ENCODE measurements at regions not wholly inside any gene's neighbourhood (a gene's known extent, or its start where the extent isn't known, plus 50 kb on each side); places are given as distances from the start of the nearest gene placed in this dataset.

- H3K23ac ChIP-seq (ENCODE audit: low read depth, low read length, poor library complexity), result no peak overlapping the region
- no peaks in the 10 kb centered on the region for H3K27me3 ChIP-seq (ENCODE audit: control insufficient read depth in 3 of 3, insufficient read depth in 3 of 3, low read depth in 1 of 3, low read length in 3 of 3)
- H2BK15ac ChIP-seq (ENCODE audit: low read length), result no peak overlapping the region
- H3K79me1 ChIP-seq (ENCODE audit: low read depth, low read length), result no peaks in the 10 kb centered on the region
- no peaks in the 10 kb centered on the region for H3K9me3 ChIP-seq (replicated peaks in 1 of 2; ENCODE audit: control insufficient read depth in 2 of 2, insufficient read depth in 1 of 2, low read depth in 1 of 2, low read length in 2 of 2)
- no peak overlapping the region for H2BK120ac ChIP-seq (ENCODE audit: low read depth, low read length)
- H3K4ac ChIP-seq (ENCODE audit: low read length), result no peak overlapping the region
- H3K4me1 ChIP-seq (ENCODE audit: control insufficient read depth in 2 of 2, insufficient read depth in 1 of 2, low read depth in 1 of 2, low read length in 2 of 2), result peaks cover 0 to 4% of the 10 kb centered on the region in 2 donors
- no peak overlapping the region for H2AFZ ChIP-seq (ENCODE audit: low read length)
- no peak overlapping the region for H2AK5ac ChIP-seq (ENCODE audit: low read depth, low read length)
- no peak overlapping the region for H3K18ac ChIP-seq (ENCODE audit: low read length)
- no peak overlapping the region for H4K8ac ChIP-seq (ENCODE audit: low read depth, low read length)
- no peak overlapping the region for H2BK5ac ChIP-seq (ENCODE audit: low read length)
- H3K4me2 ChIP-seq (ENCODE audit: insufficient read depth, low read length, poor library complexity, severe bottlenecking), result no peak overlapping the region
- no peak overlapping the region for H2BK12ac ChIP-seq (ENCODE audit: low read length)
- no peak overlapping the region for H3K14ac ChIP-seq (ENCODE audit: low read length)
- WGBS, 2 donors (ENCODE audit: extremely low coverage in 2 of 2, insufficient read length in 2 of 2, insufficient replicate concordance in 1 of 2), result no CpG with 5 or more reads among the region's 3 CpGs
- no peak overlapping the region for H3K4me3 ChIP-seq (ENCODE audit: low read length in 2 of 2)
- H3K9ac ChIP-seq (ENCODE audit: low read depth, low read length, poor library complexity), result no peak overlapping the region
- no peak overlapping the region for H3K27ac ChIP-seq (replicated peaks; ENCODE audit: low read length)
- DNase-seq (ENCODE audit: low spot score), result no peak
- no peak overlapping the region for H4K91ac ChIP-seq (ENCODE audit: low read depth, low read length, poor library complexity)
- no peaks in the 10 kb centered on the region for H3K36me3 ChIP-seq (replicated peaks in 1 of 2; ENCODE audit: control insufficient read depth in 2 of 2, insufficient read depth in 2 of 2, low read length in 2 of 2)
Measured at GRCh38 chr4:155073852-155074251, 134.6 kb upstream of the NPY2R start.

GRCh38 chr4:155076256-155076785 is 132.1 kb upstream of the NPY2R start:
- no peak overlapping the region for H3K14ac ChIP-seq (ENCODE audit: low read length)
- H2AK5ac ChIP-seq (ENCODE audit: low read depth, low read length), result no peak overlapping the region
- no peak overlapping the region for H2BK12ac ChIP-seq (ENCODE audit: low read length)
- no peaks in the 10 kb centered on the region for H3K79me1 ChIP-seq (ENCODE audit: low read depth, low read length)
- H3K23ac ChIP-seq (ENCODE audit: low read depth, low read length, poor library complexity), result no peak overlapping the region
- no peak for DNase-seq (ENCODE audit: low spot score)
- H2BK5ac ChIP-seq (ENCODE audit: low read length), result no peak overlapping the region
- H3K27ac ChIP-seq (replicated peaks; ENCODE audit: low read length), result no peak overlapping the region
- H2AFZ ChIP-seq (ENCODE audit: low read length), result no peak overlapping the region
- no peak overlapping the region for H3K4ac ChIP-seq (ENCODE audit: low read length)
- H4K91ac ChIP-seq (ENCODE audit: low read depth, low read length, poor library complexity), result no peak overlapping the region
- H3K4me1 ChIP-seq (ENCODE audit: control insufficient read depth in 2 of 2, insufficient read depth in 1 of 2, low read depth in 1 of 2, low read length in 2 of 2), result peaks cover 4% of the 10 kb centered on the region in 2 donors
- no peak overlapping the region for H4K8ac ChIP-seq (ENCODE audit: low read depth, low read length)
- H2BK15ac ChIP-seq (ENCODE audit: low read length), result no peak overlapping the region
- no peaks in the 10 kb centered on the region for H3K27me3 ChIP-seq (ENCODE audit: control insufficient read depth in 3 of 3, insufficient read depth in 3 of 3, low read depth in 1 of 3, low read length in 3 of 3)
- WGBS, 2 donors (ENCODE audit: extremely low coverage in 2 of 2, insufficient read length in 2 of 2, insufficient replicate concordance in 1 of 2), result no CpG with 5 or more reads among the region's 3 CpGs
- no peaks in the 10 kb centered on the region for H3K9me3 ChIP-seq (replicated peaks in 1 of 2; ENCODE audit: control insufficient read depth in 2 of 2, insufficient read depth in 1 of 2, low read depth in 1 of 2, low read length in 2 of 2)
- no peaks in the 10 kb centered on the region for H3K36me3 ChIP-seq (replicated peaks in 1 of 2; ENCODE audit: control insufficient read depth in 2 of 2, insufficient read depth in 2 of 2, low read length in 2 of 2)
- no peak overlapping the region for H3K18ac ChIP-seq (ENCODE audit: low read length)
- no peak overlapping the region for H2BK120ac ChIP-seq (ENCODE audit: low read depth, low read length)
- H3K4me2 ChIP-seq (ENCODE audit: insufficient read depth, low read length, poor library complexity, severe bottlenecking), result no peak overlapping the region
- no peak overlapping the region for H3K9ac ChIP-seq (ENCODE audit: low read depth, low read length, poor library complexity)
- H3K4me3 ChIP-seq (ENCODE audit: low read length in 2 of 2), result no peak overlapping the region

- DNase-seq (ENCODE audit: low spot score), result no peak
- no peak overlapping the region for H2BK15ac ChIP-seq (ENCODE audit: low read length)
- no peak overlapping the region for H2AFZ ChIP-seq (ENCODE audit: low read length)
- H3K27me3 ChIP-seq (ENCODE audit: control insufficient read depth in 3 of 3, insufficient read depth in 3 of 3, low read depth in 1 of 3, low read length in 3 of 3), result no peaks in the 10 kb centered on the region
- no peak overlapping the region for H3K27ac ChIP-seq (replicated peaks; ENCODE audit: low read length)
- H3K9me3 ChIP-seq (replicated peaks in 1 of 2; ENCODE audit: control insufficient read depth in 2 of 2, insufficient read depth in 1 of 2, low read depth in 1 of 2, low read length in 2 of 2), result no peaks in the 10 kb centered on the region
- no peak overlapping the region for H2BK120ac ChIP-seq (ENCODE audit: low read depth, low read length)
- no peak overlapping the region for H3K4me2 ChIP-seq (ENCODE audit: insufficient read depth, low read length, poor library complexity, severe bottlenecking)
- H3K4me1 ChIP-seq (ENCODE audit: control insufficient read depth in 2 of 2, insufficient read depth in 1 of 2, low read depth in 1 of 2, low read length in 2 of 2), result peaks cover 4% of the 10 kb centered on the region in 2 donors
- no peak overlapping the region for H3K14ac ChIP-seq (ENCODE audit: low read length)
- no peak overlapping the region for H4K8ac ChIP-seq (ENCODE audit: low read depth, low read length)
- no peak overlapping the region for H2AK5ac ChIP-seq (ENCODE audit: low read depth, low read length)
- H2BK5ac ChIP-seq (ENCODE audit: low read length), result no peak overlapping the region
- H4K91ac ChIP-seq (ENCODE audit: low read depth, low read length, poor library complexity), result no peak overlapping the region
- H3K4ac ChIP-seq (ENCODE audit: low read length), result no peak overlapping the region
- H2BK12ac ChIP-seq (ENCODE audit: low read length), result no peak overlapping the region
- H3K9ac ChIP-seq (ENCODE audit: low read depth, low read length, poor library complexity), result no peak overlapping the region
- H3K18ac ChIP-seq (ENCODE audit: low read length), result no peak overlapping the region
- no peaks in the 10 kb centered on the region for H3K79me1 ChIP-seq (ENCODE audit: low read depth, low read length)
- no peak overlapping the region for H3K4me3 ChIP-seq (ENCODE audit: low read length in 2 of 2)
- no peaks in the 10 kb centered on the region for H3K36me3 ChIP-seq (replicated peaks in 1 of 2; ENCODE audit: control insufficient read depth in 2 of 2, insufficient read depth in 2 of 2, low read length in 2 of 2)
- H3K23ac ChIP-seq (ENCODE audit: low read depth, low read length, poor library complexity), result no peak overlapping the region
- no CpG with 5 or more reads among the region's 2 CpGs for WGBS, 2 donors (ENCODE audit: extremely low coverage in 2 of 2, insufficient read length in 2 of 2, insufficient replicate concordance in 1 of 2)
Measured at GRCh38 chr4:155077452-155078229, 130.8 kb upstream of the NPY2R start.

GRCh38 chr4:155079871-155080270 is 128.6 kb upstream of the NPY2R start:
- no peak overlapping the region for H3K27ac ChIP-seq (replicated peaks; ENCODE audit: low read length)
- H2BK15ac ChIP-seq (ENCODE audit: low read length), result no peak overlapping the region
- no peak overlapping the region for H3K4ac ChIP-seq (ENCODE audit: low read length)
- no peak overlapping the region for H3K18ac ChIP-seq (ENCODE audit: low read length)
- no peak overlapping the region for H2BK12ac ChIP-seq (ENCODE audit: low read length)
- H3K23ac ChIP-seq (ENCODE audit: low read depth, low read length, poor library complexity), result no peak overlapping the region
- H3K36me3 ChIP-seq (replicated peaks in 1 of 2; ENCODE audit: control insufficient read depth in 2 of 2, insufficient read depth in 2 of 2, low read length in 2 of 2), result no peaks in the 10 kb centered on the region
- H4K91ac ChIP-seq (ENCODE audit: low read depth, low read length, poor library complexity), result no peak overlapping the region
- H3K4me3 ChIP-seq (ENCODE audit: low read length in 2 of 2), result no peak overlapping the region
- no peak overlapping the region for H2AK5ac ChIP-seq (ENCODE audit: low read depth, low read length)
- no peak for DNase-seq (ENCODE audit: low spot score)
- H3K4me2 ChIP-seq (ENCODE audit: insufficient read depth, low read length, poor library complexity, severe bottlenecking), result no peak overlapping the region
- H3K14ac ChIP-seq (ENCODE audit: low read length), result no peak overlapping the region
- peaks cover 4% of the 10 kb centered on the region in 2 donors for H3K4me1 ChIP-seq (ENCODE audit: control insufficient read depth in 2 of 2, insufficient read depth in 1 of 2, low read depth in 1 of 2, low read length in 2 of 2)
- H4K8ac ChIP-seq (ENCODE audit: low read depth, low read length), result no peak overlapping the region
- no peaks in the 10 kb centered on the region for H3K79me1 ChIP-seq (ENCODE audit: low read depth, low read length)
- no peak overlapping the region for H2BK120ac ChIP-seq (ENCODE audit: low read depth, low read length)
- no peak overlapping the region for H2AFZ ChIP-seq (ENCODE audit: low read length)
- H2BK5ac ChIP-seq (ENCODE audit: low read length), result no peak overlapping the region
- H3K9me3 ChIP-seq (replicated peaks in 1 of 2; ENCODE audit: control insufficient read depth in 2 of 2, insufficient read depth in 1 of 2, low read depth in 1 of 2, low read length in 2 of 2), result no peaks in the 10 kb centered on the region
- H3K9ac ChIP-seq (ENCODE audit: low read depth, low read length, poor library complexity), result no peak overlapping the region
- H3K27me3 ChIP-seq (ENCODE audit: control insufficient read depth in 3 of 3, insufficient read depth in 3 of 3, low read depth in 1 of 3, low read length in 3 of 3), result no peaks in the 10 kb centered on the region
